GM13977 (cell line): ENCODE measurements at regions not wholly inside any gene's neighbourhood (a gene's known extent, or its start where the extent isn't known, plus 50 kb on each side); places are given as distances from the start of the nearest gene placed in this dataset.
A peak's percentile ranks its signal among the peaks of the same experiment; 100 is the strongest.

Experiments used
- DNase-seq: peaks from one replicate; pipeline ENCODE4 v3.0.0; 2012; ENCODE audit warnings: low spot score
- CTCF ChIP-seq: IDR thresholded peaks from 2 replicates; pipeline ENCODE4 v1.5.1; 2012; ENCODE audit warnings: mild to moderate bottlenecking, control low read depth; ENCODE audit not compliant: insufficient read depth; ENCODE audit errors: extremely low read depth, missing control alignments
- in situ Hi-C: fragments of 300-500 bp; cut with MboI; formaldehyde crosslinking; loops from one replicate; pipeline ENCODE4 v1.12.0; 2022; ENCODE audit warnings: low sequenced_read_pairs, low pct_unique_long_range_greater_than_20kb, mixed read lengths, inconsistent platforms; ENCODE audit not compliant: unreplicated experiment

GRCh38 chr2:129233166-129233565 lies 746.3 kb upstream of the RAB6C start:
- TF ChIP-seq CTCF: no peak
- DNase-seq: no peak
- in situ Hi-C loops: no loop called here

- peak; percentile 41 for DNase-seq
- in situ Hi-C loops: no loop called here
- peak; percentile 19 for TF ChIP-seq CTCF
Measured at GRCh38 chr2:129233751-129234406, 745.6 kb upstream of the RAB6C start.

DNA sequence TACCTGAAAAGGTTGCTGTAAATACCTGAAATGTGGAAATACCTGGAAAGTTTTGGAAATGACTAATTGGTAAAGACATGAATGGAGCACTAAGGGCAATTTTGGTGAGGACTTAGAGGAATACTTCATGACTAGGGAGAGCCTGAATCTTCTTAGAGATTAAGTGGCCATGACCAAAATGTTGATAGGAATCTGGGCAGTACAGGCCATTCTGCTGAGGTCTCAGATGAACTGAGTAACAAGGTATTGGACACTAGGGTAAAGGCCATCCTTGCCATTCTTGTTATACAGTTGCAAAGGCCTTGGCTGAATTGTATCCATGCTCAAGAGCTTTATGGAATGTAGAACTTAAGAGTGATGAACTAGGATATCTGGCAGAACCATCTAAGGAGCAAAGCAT lies 742.9 kb upstream of the RAB6C start:
- no peak for TF ChIP-seq CTCF
- DNase-seq: no peak
- in situ Hi-C loops: no loop called here

DNA sequence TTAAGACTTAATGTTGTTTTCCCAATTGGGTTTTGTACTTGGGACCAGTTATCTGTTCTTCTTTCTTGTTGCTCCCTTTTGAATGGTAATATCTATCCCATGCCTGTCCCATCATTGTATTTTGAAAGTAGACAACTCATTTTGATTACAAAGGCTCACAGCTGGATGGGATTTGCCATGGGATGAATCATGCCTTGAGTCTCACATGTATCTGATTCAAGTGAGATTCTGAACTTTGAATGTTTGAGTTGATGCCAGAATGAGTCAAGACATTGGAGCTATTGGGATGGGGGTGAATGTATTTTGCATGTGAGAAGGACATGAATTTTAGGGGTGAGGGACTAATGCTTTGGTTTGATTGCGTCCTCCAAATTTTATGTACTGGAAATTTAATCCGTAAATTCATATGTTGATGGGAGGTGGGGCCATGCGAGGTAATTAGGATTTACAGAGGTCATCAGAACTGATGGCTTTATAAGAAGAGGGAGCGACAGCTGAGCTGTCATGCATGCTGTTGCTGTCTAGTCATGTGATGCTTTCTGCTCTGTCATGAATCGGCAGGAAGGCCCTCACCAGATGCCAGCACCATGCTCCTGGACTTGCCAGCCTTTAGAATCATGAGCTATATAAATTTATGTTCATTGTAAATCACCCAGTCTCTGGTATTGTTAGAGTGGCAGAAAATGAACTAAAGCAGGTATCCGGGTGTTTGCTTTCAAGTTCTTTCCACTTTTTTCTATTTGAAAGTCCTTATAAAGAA lies 741.3 kb upstream of the RAB6C start:
- in situ Hi-C loops: no loop called here
- no peak for DNase-seq
- TF ChIP-seq CTCF: no peak

DNA sequence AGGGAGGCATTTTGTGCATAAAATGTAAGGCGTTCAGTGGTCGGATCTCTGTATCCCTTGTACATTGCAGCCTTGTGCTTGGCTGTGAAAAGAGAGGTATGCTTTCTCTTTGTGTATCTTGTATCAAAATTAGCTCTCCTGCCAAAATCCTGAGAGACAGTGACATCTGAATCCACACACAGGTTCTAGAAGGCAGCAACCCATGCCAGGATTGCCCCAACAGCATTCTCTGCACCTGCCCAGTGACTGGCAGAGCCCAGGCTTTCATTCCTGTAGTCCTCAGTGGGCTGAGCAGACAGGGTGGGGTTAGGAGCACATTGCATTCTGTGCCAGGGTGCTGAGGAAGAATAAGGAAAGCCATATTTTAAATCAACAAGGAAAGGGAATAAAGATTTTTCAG lies 740.3 kb upstream of the RAB6C start:
- TF ChIP-seq CTCF: no peak
- no peak for DNase-seq
- in situ Hi-C loops: no loop called here

DNA sequence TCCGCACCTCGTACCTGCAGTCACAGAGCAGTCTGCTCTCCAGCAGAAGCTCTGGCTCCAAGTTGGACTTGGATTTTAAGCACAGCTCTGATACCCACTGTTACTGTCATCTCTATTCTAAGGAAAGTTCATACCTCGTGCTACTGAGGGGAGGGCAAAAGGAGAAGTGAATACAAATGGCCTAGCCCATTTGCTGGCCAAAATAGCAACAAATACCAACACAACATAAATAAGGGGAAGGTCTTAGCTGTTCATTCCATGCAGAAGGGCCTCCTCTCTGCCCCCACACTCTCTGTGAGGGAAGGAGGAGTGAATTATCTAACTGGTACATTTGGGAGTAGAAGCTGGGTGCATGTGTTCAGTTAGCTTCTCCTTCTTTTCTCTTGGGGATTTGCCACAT lies 739.4 kb upstream of the RAB6C start:
- no peak for TF ChIP-seq CTCF
- in situ Hi-C loops: no loop called here
- DNase-seq: no peak

DNA sequence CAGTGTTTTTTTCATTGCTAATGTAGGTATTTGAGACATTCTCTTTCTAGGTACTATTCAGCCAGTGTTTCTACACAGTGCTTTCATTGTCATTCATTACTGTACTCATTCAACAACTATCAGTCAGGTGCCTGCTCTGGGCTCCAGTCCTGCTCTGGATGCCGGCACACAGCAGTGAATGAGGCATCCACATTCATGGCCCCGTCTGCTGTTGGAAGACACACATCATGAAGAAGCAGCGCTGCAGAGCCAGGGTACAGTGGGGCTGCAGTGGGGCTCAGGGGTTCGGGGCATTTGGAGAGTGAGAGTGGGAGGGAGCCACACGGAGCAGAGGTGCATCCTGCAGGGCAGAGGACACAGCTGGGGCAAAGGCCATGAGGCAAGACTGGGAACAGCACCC lies 737.2 kb upstream of the RAB6C start:
- TF ChIP-seq CTCF: no peak

More for the DNA sequence above, 737.2 kb upstream of the RAB6C start:
- no peak for DNase-seq
- in situ Hi-C loops: no loop called here
